H1 (cell line): ENCODE measurements at regions not wholly inside any gene's neighbourhood (a gene's known extent, or its start where the extent isn't known, plus 50 kb on each side); places are given as distances from the start of the nearest gene placed in this dataset.

ENCODE experiments used
- BCL11A ChIP-seq, 2 experiments: IDR thresholded peaks; one replicate each; pipeline ENCODE4 v1.6.1; 2011; ENCODE audit warnings: low read depth in 2 of 2, low read length in 2 of 2, mild to moderate bottlenecking in 2 of 2
- EP300 ChIP-seq, 2 experiments: IDR thresholded peaks; 1 replicate in 1 of 2; 2 replicates in 1 of 2; pipeline ENCODE4 v1.6.1; 2011 to 2012; ENCODE audit warnings: low read depth in 2 of 2, low read length in 2 of 2, mild to moderate bottlenecking in 2 of 2, borderline replicate concordance in 1 of 2, inconsistent platforms in 1 of 2, moderate library complexity in 1 of 2
- SIX5 ChIP-seq: IDR thresholded peaks from 2 replicates; pipeline ENCODE4 v1.6.1; 2011; ENCODE audit warnings: mild to moderate bottlenecking, low read depth, low read length
- SP1 ChIP-seq: IDR thresholded peaks from 2 replicates; pipeline ENCODE4 v1.6.1; 2011; ENCODE audit warnings: low read depth, low read length
- YY1 ChIP-seq: IDR thresholded peaks from 2 replicates; pipeline ENCODE4 v1.6.1; 2011; ENCODE audit warnings: low read depth, mild to moderate bottlenecking, low read length
- ZNF274 ChIP-seq: IDR thresholded peaks from 2 replicates; pipeline ENCODE4 v1.7.0; 2012; ENCODE audit warnings: low read length, borderline replicate concordance; ENCODE audit errors: extremely low read depth
- TF ChIP-seq, protein P1 (sequence below), 3 experiments: IDR thresholded peaks; 1 replicate in 2 of 3; 2 replicates in 1 of 3; pipeline versions ENCODE4 v1.5.1 to v1.6.1; 2011; ENCODE audit warnings: low read length in 3 of 3, mild to moderate bottlenecking in 3 of 3, inconsistent platforms in 2 of 3, low read depth in 1 of 3, moderate library complexity in 1 of 3; ENCODE audit not compliant: insufficient read depth in 1 of 3; ENCODE audit errors: control extremely low read depth in 1 of 3
- TF ChIP-seq, protein P2 (sequence below): IDR thresholded peaks from 2 replicates; pipeline ENCODE4 v1.6.1; 2012; ENCODE audit warnings: low read length, inconsistent platforms

DNA sequence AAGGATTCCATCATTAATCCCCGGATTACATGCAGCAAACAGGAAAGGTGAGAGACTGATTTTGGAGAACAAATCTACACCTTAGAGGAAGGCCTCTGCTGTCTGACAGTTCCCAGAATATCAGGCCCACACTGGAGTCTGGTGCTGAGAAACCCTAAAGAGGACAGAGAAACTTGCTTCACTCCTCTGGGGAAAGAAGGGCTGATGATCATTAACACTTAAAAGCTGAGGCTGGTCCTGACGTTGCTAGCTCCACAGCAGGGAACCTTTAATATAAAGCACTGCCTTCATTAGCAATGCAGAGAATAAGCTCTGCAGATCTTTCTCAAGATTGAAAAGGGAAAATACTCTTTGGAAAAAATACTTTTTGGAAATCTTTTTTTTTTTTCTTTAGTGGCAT is 1472.4 kb upstream of the GOT2 start:
- TF ChIP-seq, protein P1, sequence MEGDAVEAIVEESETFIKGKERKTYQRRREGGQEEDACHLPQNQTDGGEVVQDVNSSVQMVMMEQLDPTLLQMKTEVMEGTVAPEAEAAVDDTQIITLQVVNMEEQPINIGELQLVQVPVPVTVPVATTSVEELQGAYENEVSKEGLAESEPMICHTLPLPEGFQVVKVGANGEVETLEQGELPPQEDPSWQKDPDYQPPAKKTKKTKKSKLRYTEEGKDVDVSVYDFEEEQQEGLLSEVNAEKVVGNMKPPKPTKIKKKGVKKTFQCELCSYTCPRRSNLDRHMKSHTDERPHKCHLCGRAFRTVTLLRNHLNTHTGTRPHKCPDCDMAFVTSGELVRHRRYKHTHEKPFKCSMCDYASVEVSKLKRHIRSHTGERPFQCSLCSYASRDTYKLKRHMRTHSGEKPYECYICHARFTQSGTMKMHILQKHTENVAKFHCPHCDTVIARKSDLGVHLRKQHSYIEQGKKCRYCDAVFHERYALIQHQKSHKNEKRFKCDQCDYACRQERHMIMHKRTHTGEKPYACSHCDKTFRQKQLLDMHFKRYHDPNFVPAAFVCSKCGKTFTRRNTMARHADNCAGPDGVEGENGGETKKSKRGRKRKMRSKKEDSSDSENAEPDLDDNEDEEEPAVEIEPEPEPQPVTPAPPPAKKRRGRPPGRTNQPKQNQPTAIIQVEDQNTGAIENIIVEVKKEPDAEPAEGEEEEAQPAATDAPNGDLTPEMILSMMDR (IDR thresholded peaks at IDR 0.05; ENCODE audit: control extremely low read depth in 1 of 3, insufficient read depth in 1 of 3, low read depth in 1 of 3, low read length in 3 of 3): no peak
- no peak for TF ChIP-seq BCL11A (IDR thresholded peaks at IDR 0.05; ENCODE audit: low read depth in 2 of 2, low read length in 2 of 2)
- TF ChIP-seq ZNF274: no peak
- TF ChIP-seq EP300 (IDR thresholded peaks at IDR 0.05; ENCODE audit: borderline replicate concordance in 1 of 2, low read depth in 2 of 2, low read length in 2 of 2): no peak
- TF ChIP-seq, protein P2, sequence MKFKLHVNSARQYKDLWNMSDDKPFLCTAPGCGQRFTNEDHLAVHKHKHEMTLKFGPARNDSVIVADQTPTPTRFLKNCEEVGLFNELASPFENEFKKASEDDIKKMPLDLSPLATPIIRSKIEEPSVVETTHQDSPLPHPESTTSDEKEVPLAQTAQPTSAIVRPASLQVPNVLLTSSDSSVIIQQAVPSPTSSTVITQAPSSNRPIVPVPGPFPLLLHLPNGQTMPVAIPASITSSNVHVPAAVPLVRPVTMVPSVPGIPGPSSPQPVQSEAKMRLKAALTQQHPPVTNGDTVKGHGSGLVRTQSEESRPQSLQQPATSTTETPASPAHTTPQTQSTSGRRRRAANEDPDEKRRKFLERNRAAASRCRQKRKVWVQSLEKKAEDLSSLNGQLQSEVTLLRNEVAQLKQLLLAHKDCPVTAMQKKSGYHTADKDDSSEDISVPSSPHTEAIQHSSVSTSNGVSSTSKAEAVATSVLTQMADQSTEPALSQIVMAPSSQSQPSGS: no peak
- TF ChIP-seq SIX5: no peak
- TF ChIP-seq SP1: no peak
- TF ChIP-seq YY1: no peak
